Neural cell (in vitro differentiated cells): ENCODE measurements at regions not wholly inside any gene's neighbourhood (a gene's known extent, or its start where the extent isn't known, plus 50 kb on each side); places are given as distances from the start of the nearest gene placed in this dataset.

Experiments used
- H2AFZ ChIP-seq: fragments of 200-600, 300-800 bp; sonication (generic), shearing (Covaris generic); 2 replicates; pipeline ENCODE4 v1.6.0; 2014; ENCODE audit warnings: low read depth, mild to moderate bottlenecking, antibody characterized with exemption, low read length, moderate library complexity
- H3F3A ChIP-seq: fragments of 200-600 bp; shearing (Covaris generic); 2 replicates; pipeline ENCODE4 v1.6.1; 2016; ENCODE audit warnings: mild to moderate bottlenecking, moderate library complexity, mixed read lengths, antibody characterized with exemption, low read length; ENCODE audit not compliant: insufficient read depth, poor library complexity, severe bottlenecking
- H3K27ac ChIP-seq: fragments of 200-600, 300-800 bp; sonication (generic), shearing (Covaris generic); 2 replicates; pipeline ENCODE4 v1.5.1; 2014; ENCODE audit warnings: mild to moderate bottlenecking, low read length, moderate library complexity
- H3K27me3 ChIP-seq: fragments of 300-800, 200-600 bp; sonication (generic), shearing (Covaris generic); 2 replicates; pipeline ENCODE4 v1.6.0; 2014; ENCODE audit warnings: mild to moderate bottlenecking, low read depth, low read length, moderate library complexity; ENCODE audit not compliant: insufficient read depth
- H3K36me3 ChIP-seq: fragments of 300-800, 200-600 bp; sonication (generic), shearing (Covaris generic); 2 replicates; pipeline ENCODE4 v1.5.1; 2014; ENCODE audit warnings: mild to moderate bottlenecking, antibody characterized with exemption, low read length, moderate library complexity; ENCODE audit not compliant: insufficient read depth
- H3K4me2 ChIP-seq: fragments of 300-800, 200-600 bp; sonication (generic), shearing (Covaris generic); 2 replicates; pipeline ENCODE4 v1.6.0; 2014; ENCODE audit warnings: mild to moderate bottlenecking, low read length
- H3K4me3 ChIP-seq: fragments of 300-800, 200-600 bp; sonication (generic), shearing (Covaris generic); 2 replicates; pipeline ENCODE4 v1.5.1; 2014; ENCODE audit warnings: mild to moderate bottlenecking, low read length, moderate library complexity
- H3K79me2 ChIP-seq: fragments of 200-600 bp; shearing (Covaris generic); replicated peaks from 2 replicates; pipeline ENCODE4 v1.6.0; 2014; ENCODE audit warnings: mild to moderate bottlenecking, low read length, moderate library complexity; ENCODE audit not compliant: insufficient read depth
- H3K9ac ChIP-seq: fragments of 300-800, 200-600 bp; sonication (generic), shearing (Covaris generic); 2 replicates; pipeline ENCODE4 v1.6.1; 2016; ENCODE audit warnings: mild to moderate bottlenecking, low read length, mixed read lengths
- H3K9me2 ChIP-seq: fragments of 200-600 bp; shearing (Covaris generic); 2 replicates; pipeline ENCODE4 v1.6.1; 2016; ENCODE audit warnings: mild to moderate bottlenecking, low read length, mixed read lengths; ENCODE audit not compliant: insufficient read depth
- H3K9me3 ChIP-seq: fragments of 200-600, 300-800 bp; sonication (generic), shearing (Covaris generic); 2 replicates; pipeline ENCODE4 v1.6.1; 2016; ENCODE audit warnings: mild to moderate bottlenecking, mixed run types, low read length, moderate library complexity, mixed read lengths
- H4K20me1 ChIP-seq: fragments of 200-600 bp; shearing (Covaris generic); 2 replicates; pipeline ENCODE4 v1.6.1; 2016; ENCODE audit warnings: mild to moderate bottlenecking, mixed run types; ENCODE audit not compliant: insufficient read depth
- CTCF ChIP-seq: fragments of 450-650 bp; IDR thresholded peaks from 2 replicates; pipeline ENCODE4 v1.5.1; 2014; ENCODE audit warnings: antibody characterized with exemption, mild to moderate bottlenecking, moderate library complexity; ENCODE audit not compliant: poor library complexity, severe bottlenecking
- EP300 ChIP-seq: fragments of 450-650 bp; conservative IDR thresholded peaks from 2 replicates; pipeline ENCODE4 v1.6.1; 2014; ENCODE audit warnings: antibody characterized with exemption, mild to moderate bottlenecking, moderate library complexity; ENCODE audit not compliant: poor library complexity, severe bottlenecking
- EZH2 ChIP-seq: fragments of 200-600, 300-800 bp; shearing (Covaris generic), sonication (generic); IDR thresholded peaks from 2 replicates; pipeline ENCODE4 v1.6.1; 2014; ENCODE audit warnings: antibody characterized with exemption, low read length, borderline replicate concordance, mild to moderate bottlenecking; ENCODE audit not compliant: insufficient read depth, poor library complexity, severe bottlenecking
- MXI1 ChIP-seq: fragments of 450-650 bp; conservative IDR thresholded peaks from 2 replicates; pipeline ENCODE4 v1.6.1; 2014; ENCODE audit warnings: antibody characterized with exemption, mild to moderate bottlenecking; ENCODE audit not compliant: poor library complexity, severe bottlenecking
- POLR2AphosphoS5 ChIP-seq: IDR thresholded peaks from 2 replicates; pipeline ENCODE4 v1.6.1; 2012
- RAD21 ChIP-seq: fragments of 450-650 bp; conservative IDR thresholded peaks from 2 replicates; pipeline ENCODE4 v1.6.1; 2014; ENCODE audit warnings: antibody characterized with exemption, mild to moderate bottlenecking, moderate library complexity
- SMC3 ChIP-seq: fragments of 450-650 bp; conservative IDR thresholded peaks from 2 replicates; pipeline ENCODE4 v1.6.1; 2014; ENCODE audit warnings: antibody characterized with exemption, mild to moderate bottlenecking, moderate library complexity; ENCODE audit not compliant: poor library complexity
- TAF1 ChIP-seq: IDR thresholded peaks from 2 replicates; pipeline ENCODE4 v1.6.1; 2012; ENCODE audit warnings: low read depth
- TF ChIP-seq, protein P1 (sequence below): IDR thresholded peaks from 2 replicates; pipeline ENCODE4 v1.6.1; 2012; ENCODE audit warnings: borderline replicate concordance

- H3K4me3 ChIP-seq: no peak overlapping the region
- no peak overlapping the region for H3K9ac ChIP-seq
- H3K36me3 ChIP-seq: no peaks in the 10 kb centered on the region
- no peak overlapping the region for H3K4me2 ChIP-seq
- no peak overlapping the region for H2AFZ ChIP-seq
- H3K27ac ChIP-seq: no peak overlapping the region
- no peaks in the 10 kb centered on the region for H3K27me3 ChIP-seq
- H3K79me2 ChIP-seq: no peaks in the 10 kb centered on the region
- TF ChIP-seq POLR2AphosphoS5 (no peak), MXI1 (no peak), EP300 (no peak), EZH2 (no peak), SMC3 (no peak)
- TF ChIP-seq, protein P1, sequence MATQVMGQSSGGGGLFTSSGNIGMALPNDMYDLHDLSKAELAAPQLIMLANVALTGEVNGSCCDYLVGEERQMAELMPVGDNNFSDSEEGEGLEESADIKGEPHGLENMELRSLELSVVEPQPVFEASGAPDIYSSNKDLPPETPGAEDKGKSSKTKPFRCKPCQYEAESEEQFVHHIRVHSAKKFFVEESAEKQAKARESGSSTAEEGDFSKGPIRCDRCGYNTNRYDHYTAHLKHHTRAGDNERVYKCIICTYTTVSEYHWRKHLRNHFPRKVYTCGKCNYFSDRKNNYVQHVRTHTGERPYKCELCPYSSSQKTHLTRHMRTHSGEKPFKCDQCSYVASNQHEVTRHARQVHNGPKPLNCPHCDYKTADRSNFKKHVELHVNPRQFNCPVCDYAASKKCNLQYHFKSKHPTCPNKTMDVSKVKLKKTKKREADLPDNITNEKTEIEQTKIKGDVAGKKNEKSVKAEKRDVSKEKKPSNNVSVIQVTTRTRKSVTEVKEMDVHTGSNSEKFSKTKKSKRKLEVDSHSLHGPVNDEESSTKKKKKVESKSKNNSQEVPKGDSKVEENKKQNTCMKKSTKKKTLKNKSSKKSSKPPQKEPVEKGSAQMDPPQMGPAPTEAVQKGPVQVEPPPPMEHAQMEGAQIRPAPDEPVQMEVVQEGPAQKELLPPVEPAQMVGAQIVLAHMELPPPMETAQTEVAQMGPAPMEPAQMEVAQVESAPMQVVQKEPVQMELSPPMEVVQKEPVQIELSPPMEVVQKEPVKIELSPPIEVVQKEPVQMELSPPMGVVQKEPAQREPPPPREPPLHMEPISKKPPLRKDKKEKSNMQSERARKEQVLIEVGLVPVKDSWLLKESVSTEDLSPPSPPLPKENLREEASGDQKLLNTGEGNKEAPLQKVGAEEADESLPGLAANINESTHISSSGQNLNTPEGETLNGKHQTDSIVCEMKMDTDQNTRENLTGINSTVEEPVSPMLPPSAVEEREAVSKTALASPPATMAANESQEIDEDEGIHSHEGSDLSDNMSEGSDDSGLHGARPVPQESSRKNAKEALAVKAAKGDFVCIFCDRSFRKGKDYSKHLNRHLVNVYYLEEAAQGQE: no peak
- H3K9me3 ChIP-seq: no peaks in the 10 kb centered on the region
- H3F3A ChIP-seq: no peaks in the 10 kb centered on the region
- H3K9me2 ChIP-seq: no peaks in the 10 kb centered on the region
- no peaks in the 10 kb centered on the region for H4K20me1 ChIP-seq
These were observed 472.9 kb downstream of the FOXO1 start for GRCh38 chr13:40193286-40194223.

- H3K9me2 ChIP-seq: no peaks in the 10 kb centered on the region
- no peak overlapping the region for H2AFZ ChIP-seq
- TF ChIP-seq EZH2: no peak
- TF ChIP-seq RAD21: no peak
- TF ChIP-seq CTCF: no peak
- TF ChIP-seq POLR2AphosphoS5: no peak
- no peak for TF ChIP-seq MXI1
- no peak for TF ChIP-seq SMC3
- TF ChIP-seq TAF1: no peak
- no peak for TF ChIP-seq EP300
- TF ChIP-seq, protein P1: no peak
- no peaks in the 10 kb centered on the region for H3F3A ChIP-seq
- no peaks in the 10 kb centered on the region for H3K36me3 ChIP-seq
- H3K27ac ChIP-seq: no peak overlapping the region
- H4K20me1 ChIP-seq: no peaks in the 10 kb centered on the region
- H3K9ac ChIP-seq: no peak overlapping the region
- no peak overlapping the region for H3K4me3 ChIP-seq
- no peak overlapping the region for H3K4me2 ChIP-seq
- no peaks in the 10 kb centered on the region for H3K9me3 ChIP-seq
- H3K27me3 ChIP-seq: no peaks in the 10 kb centered on the region
- H3K79me2 ChIP-seq: no peaks in the 10 kb centered on the region
These were observed 472.1 kb downstream of the FOXO1 start for GRCh38 chr13:40194224-40194806.
